OCI-LY3 (cell line): ENCODE measurements at regions not wholly inside any gene's neighbourhood (a gene's known extent, or its start where the extent isn't known, plus 50 kb on each side); places are given as distances from the start of the nearest gene placed in this dataset.

Experiments
- H2AFZ ChIP-seq: fragments of 200-600, 300-600 bp; shearing (Covaris generic); 2 replicates; pipeline ENCODE4 v1.6.0; 2014; ENCODE audit warnings: antibody characterized with exemption, low read depth, low read length
- H3K27ac ChIP-seq: fragments of 200-600, 300-600 bp; sonication (generic); 2 replicates; pipeline ENCODE4 v1.5.1; 2014; ENCODE audit warnings: mild to moderate bottlenecking, low read length, moderate library complexity, mixed read lengths
- H3K27me3 ChIP-seq: fragments of 200-600, 300-600 bp; sonication (generic); 2 replicates; pipeline ENCODE4 v1.6.1; 2014; ENCODE audit warnings: low read depth, low read length, mixed read lengths
- H3K36me3 ChIP-seq: fragments of 200-600, 300-600 bp; sonication (generic); replicated peaks from 2 replicates; pipeline ENCODE3; 2014; ENCODE audit warnings: low read depth, low read length, mixed read lengths
- H3K4me1 ChIP-seq: fragments of 300-600, 200-600 bp; sonication (generic); 2 replicates; pipeline ENCODE4 v1.6.1; 2014; ENCODE audit warnings: low read length, mixed read lengths
- H3K4me2 ChIP-seq: fragments of 200-600, 300-600 bp; sonication (generic); 2 replicates; pipeline ENCODE4 v1.6.1; 2014; ENCODE audit warnings: low read length, mixed read lengths
- H3K4me3 ChIP-seq: fragments of 300-600, 200-600 bp; sonication (generic); 2 replicates; pipeline ENCODE4 v1.5.1; 2014; ENCODE audit warnings: antibody characterized with exemption, mild to moderate bottlenecking, low read length, moderate library complexity
- H3K79me2 ChIP-seq: fragments of 300-600, 200-600 bp; shearing (Covaris generic); 2 replicates; pipeline ENCODE4 v1.6.1; 2014; ENCODE audit warnings: mild to moderate bottlenecking, low read length, mixed read lengths
- H3K9ac ChIP-seq: fragments of 300-600, 200-600 bp; shearing (Covaris generic); 2 replicates; pipeline ENCODE4 v1.6.0; 2014; ENCODE audit warnings: mild to moderate bottlenecking, low read length, moderate library complexity
- H3K9me3 ChIP-seq: fragments of 200-600, 300-600 bp; shearing (Covaris generic); 2 replicates; pipeline ENCODE4 v1.6.1; 2014; ENCODE audit warnings: low read length, mixed read lengths; ENCODE audit not compliant: insufficient read depth
- H4K20me1 ChIP-seq: fragments of 200-600, 300-600 bp; sonication (generic); 2 replicates; pipeline ENCODE4 v1.6.1; 2016; ENCODE audit warnings: low read length, mixed read lengths; ENCODE audit not compliant: insufficient read depth
- CTCF ChIP-seq: fragments of 200-600, 300-600 bp; sonication (generic); IDR thresholded peaks from 2 replicates; pipeline ENCODE4 v1.5.1; 2014; ENCODE audit warnings: antibody characterized with exemption, low read length, low read depth
- EZH2phosphoT487 ChIP-seq: fragments of 200-600 bp; shearing (Covaris generic); IDR thresholded peaks from 2 replicates; pipeline ENCODE4 v1.6.1; 2018; ENCODE audit warnings: antibody characterized with exemption, mixed run types, low read depth

DNA sequence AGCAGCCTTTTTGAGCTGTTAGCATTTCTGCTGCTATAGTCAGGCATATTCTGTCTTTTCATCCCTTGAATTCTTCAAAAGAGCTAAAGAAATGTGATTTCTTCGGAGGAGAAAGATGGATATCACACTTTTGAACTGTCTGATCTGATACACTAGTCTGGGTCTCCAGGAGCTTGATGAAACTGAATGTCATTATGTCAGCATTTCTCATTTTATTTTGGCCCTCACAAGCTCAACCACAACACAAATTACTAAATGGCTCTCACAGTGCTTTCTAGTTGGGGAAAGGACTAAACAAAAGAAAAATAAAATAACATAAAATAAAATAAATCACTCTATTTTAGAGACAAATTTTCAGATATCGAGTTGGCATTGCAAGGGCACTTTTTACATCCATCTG lies 655.3 kb upstream of the SPANXN1 start:
- Histone ChIP-seq H3K79me2 (no peaks in the 10 kb centered on the region), H3K27ac (no peak overlapping the region), H3K27me3 (no peaks in the 10 kb centered on the region), H3K4me1 (peaks cover 13% of the 10 kb centered on the region), H3K4me3 (no peak overlapping the region), H3K9me3 (no peaks in the 10 kb centered on the region), H3K4me2 (no peak overlapping the region), H3K36me3 (no peaks in the 10 kb centered on the region), H2AFZ (no peak overlapping the region), H4K20me1 (no peaks in the 10 kb centered on the region), H3K9ac (no peak overlapping the region)
- TF ChIP-seq CTCF, result no peak
- no peak for TF ChIP-seq EZH2phosphoT487

GRCh38 chrX:144601010-144601409 lies 646.3 kb upstream of the SPANXN1 start:
- H3K4me1 ChIP-seq, result peaks cover 9% of the 10 kb centered on the region
- no peaks in the 10 kb centered on the region for H3K27me3 ChIP-seq
- no peak overlapping the region for H2AFZ ChIP-seq
- H3K36me3 ChIP-seq, result no peaks in the 10 kb centered on the region
- H3K4me3 ChIP-seq, result no peak overlapping the region
- H3K9ac ChIP-seq, result no peak overlapping the region
- H3K4me2 ChIP-seq, result peak overlapping the region; percentile 20; the same call in 1 of the 2 replicates
- TF ChIP-seq EZH2phosphoT487 (no peak), CTCF (no peak)
- no peaks in the 10 kb centered on the region for H3K9me3 ChIP-seq
- no peaks in the 10 kb centered on the region for H3K79me2 ChIP-seq
- no peak overlapping the region; the same call in 1 of the 2 replicates for H3K27ac ChIP-seq
- H4K20me1 ChIP-seq, result no peaks in the 10 kb centered on the region

- Histone ChIP-seq H3K9me3 (no peaks in the 10 kb centered on the region), H3K9ac (no peak overlapping the region), H3K36me3 (no peaks in the 10 kb centered on the region), H3K4me2 (no peak overlapping the region), H3K4me3 (no peak overlapping the region), H3K79me2 (no peaks in the 10 kb centered on the region), H3K27ac (no peak overlapping the region), H4K20me1 (no peaks in the 10 kb centered on the region), H3K4me1 (peaks cover 3% of the 10 kb centered on the region), H2AFZ (no peak overlapping the region), H3K27me3 (no peaks in the 10 kb centered on the region)
- TF ChIP-seq EZH2phosphoT487 (no peak), CTCF (no peak)
Measured at GRCh38 chrX:144612076-144612475, 635.2 kb upstream of the SPANXN1 start.

DNA sequence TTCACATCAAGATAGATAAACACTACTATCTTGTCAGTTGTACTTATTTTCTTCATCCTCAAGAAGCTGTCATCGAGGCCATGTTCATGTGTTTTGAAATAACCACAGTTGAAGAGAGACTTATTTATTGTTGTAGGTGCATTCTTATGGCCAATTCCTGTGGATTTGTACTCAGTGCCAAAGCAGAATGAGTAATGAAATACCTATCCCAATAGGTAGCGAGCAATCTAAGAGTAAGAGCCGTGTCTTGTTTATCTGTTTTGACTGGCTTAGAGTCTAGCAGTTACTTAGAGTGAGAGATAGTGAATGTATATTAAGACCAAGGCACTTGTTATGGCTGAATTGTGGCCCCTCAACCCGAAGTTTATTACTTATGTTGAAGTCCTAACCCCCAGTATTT lies 631.0 kb upstream of the SPANXN1 start:
- no peak overlapping the region for H2AFZ ChIP-seq
- H3K4me1 ChIP-seq, result no peaks in the 10 kb centered on the region
- no peak overlapping the region for H3K4me2 ChIP-seq
- TF ChIP-seq EZH2phosphoT487, result no peak
- no peak for TF ChIP-seq CTCF
- H3K36me3 ChIP-seq, result no peaks in the 10 kb centered on the region
- H4K20me1 ChIP-seq, result no peaks in the 10 kb centered on the region
- no peaks in the 10 kb centered on the region for H3K27me3 ChIP-seq
- H3K4me3 ChIP-seq, result no peak overlapping the region
- H3K79me2 ChIP-seq, result no peaks in the 10 kb centered on the region
- no peak overlapping the region for H3K27ac ChIP-seq
- H3K9me3 ChIP-seq, result no peaks in the 10 kb centered on the region
- no peak overlapping the region for H3K9ac ChIP-seq
